ENCODE measurements at regions not wholly inside any gene's neighbourhood (a gene's known extent, or its start where the extent isn't known, plus 50 kb on each side); places are given as distances from the start of the nearest gene placed in this dataset.

- TF ChIP-seq CTCF (IDR thresholded peaks at IDR 0.05) (no peak), ZFX (IDR thresholded peaks at IDR 0.05; ENCODE audit: borderline replicate concordance) (no peak)
These were observed 65.7 kb upstream of the STX18 start for GRCh38 chr4:4607336-4608213.
